ENCODE measurements at regions not wholly inside any gene's neighbourhood (a gene's known extent, or its start where the extent isn't known, plus 50 kb on each side); places are given as distances from the start of the nearest gene placed in this dataset.

- Histone ChIP-seq H3K27ac (ENCODE audit: low read depth, low read length) (peak overlapping the region; percentile 36; the same call in 1 of the 2 replicates), H3K9me3 (ENCODE audit: control insufficient read depth in 1 of 2, insufficient read depth in 1 of 2, low read depth in 1 of 2, low read length in 2 of 2) (no peaks in the 10 kb centered on the region), H3K4me2 (ENCODE audit: low read length) (peak overlapping the region; percentile 8; the same call in 1 of the 2 replicates), H3K9me2 (ENCODE audit: insufficient read depth) (no peaks in the 10 kb centered on the region), H3K27me3 (ENCODE audit: insufficient read depth, low read length) (no peaks in the 10 kb centered on the region), H4K20me1 (ENCODE audit: insufficient read depth) (no peaks in the 10 kb centered on the region), H2AFZ (ENCODE audit: low read depth, low read length, poor library complexity, severe bottlenecking) (no peak overlapping the region), H3K79me2 (ENCODE audit: insufficient read depth, low read length) (peaks cover 4% of the 10 kb centered on the region; the same call in 1 of the 2 replicates), H3K4me1 (ENCODE audit: control insufficient read depth in 1 of 2, insufficient read depth in 2 of 2, low read length in 2 of 2) (peaks cover 45 to 92% of the 10 kb centered on the region in 2 experiments), H3K36me3 (ENCODE audit: control insufficient read depth in 1 of 2, insufficient read depth in 2 of 2, low read length in 2 of 2) (0 out of 4 replicates have a peak, but pooled peaks cover 0 to 4% of the 10 kb centered on the region in 2 experiments), H3K9ac (ENCODE audit: low read length) (no peak overlapping the region), H3K4me3 (replicated peaks in 1 of 2; ENCODE audit: low read depth in 1 of 2, low read length in 2 of 2) (no peak overlapping the region)
- TF ChIP-seq CEBPB (IDR thresholded peaks at IDR 0.05; ENCODE audit: low read depth) = 0 out of 2 replicates have a peak, but pooled peaks have one; percentile 15
- no peak for TF ChIP-seq ATF3 (IDR thresholded peaks at IDR 0.05)
- TF ChIP-seq CTCF (IDR thresholded peaks at IDR 0.05 in 2 of 3, conservative IDR thresholded peaks at IDR 0.05 in 1 of 3; ENCODE audit: borderline replicate concordance in 1 of 3, insufficient read depth in 1 of 3, low read depth in 2 of 3, low read length in 2 of 3) = no peak
- ChIA-PET RAD21 (ENCODE audit: low non-redundant PET in 1 of 2, low total read pairs in 2 of 2, uncharacterized antibody in 2 of 2, unreplicated experiment in 2 of 2) (no interaction called here), CTCF (interaction anchor here (1.4 kb wide), 1 partner anchor 8 kb away, joined by 4 read pairs; no protein-coding TSS in a partner anchor), POLR2A (interaction anchor here (1.4 kb wide), 1 partner anchor 80 kb away, joined by 5 read pairs; no protein-coding TSS in a partner anchor)
- ATAC-seq = no peak
- no peak for DNase-seq (ENCODE audit: low read depth, low spot score)
- intact Hi-C loops (cut with micrococcal nuclease) = no loop called here
- no TSS peak for BruUV-seq (replicated peaks)
Measured at GRCh38 chr7:116446212-116446855, 53.2 kb upstream of the CAV2 start.

- CTCF ChIA-PET = interaction anchor here (0.8 to 1.4 kb wide), 2 partner anchors 9 to 79 kb away, joined by 3 to 4 read pairs; no protein-coding TSS in a partner anchor
- Histone ChIP-seq H3K9me2 (ENCODE audit: insufficient read depth) (no peaks in the 10 kb centered on the region), H3K27ac (ENCODE audit: low read depth, low read length) (peak overlapping the region; percentile 54; the same call in 1 of the 2 replicates), H3K27me3 (ENCODE audit: insufficient read depth, low read length) (no peaks in the 10 kb centered on the region), H3K9me3 (ENCODE audit: control insufficient read depth in 1 of 2, insufficient read depth in 1 of 2, low read depth in 1 of 2, low read length in 2 of 2) (no peaks in the 10 kb centered on the region), H3K4me1 (ENCODE audit: control insufficient read depth in 1 of 2, insufficient read depth in 2 of 2, low read length in 2 of 2) (peaks cover 46 to 90% of the 10 kb centered on the region in 2 experiments), H3K9ac (ENCODE audit: low read length) (peak overlapping the region; percentile 37), H4K20me1 (ENCODE audit: insufficient read depth) (no peaks in the 10 kb centered on the region), H3K4me3 (replicated peaks in 1 of 2; ENCODE audit: low read depth in 1 of 2, low read length in 2 of 2) (no peak overlapping the region), H3K36me3 (ENCODE audit: control insufficient read depth in 1 of 2, insufficient read depth in 2 of 2, low read length in 2 of 2) (0 out of 4 replicates have a peak, but pooled peaks cover 0 to 4% of the 10 kb centered on the region in 2 experiments), H2AFZ (ENCODE audit: low read depth, low read length, poor library complexity, severe bottlenecking) (no peak overlapping the region), H3K4me2 (ENCODE audit: low read length) (peak overlapping the region; percentile 23; the same call in 1 of the 2 replicates), H3K79me2 (ENCODE audit: insufficient read depth, low read length) (peaks cover 4% of the 10 kb centered on the region; the same call in 1 of the 2 replicates)
- no TSS peak for BruUV-seq (replicated peaks)
- TF ChIP-seq RAD21 (IDR thresholded peaks at IDR 0.05; ENCODE audit: low read depth) = no peak
- TF ChIP-seq EZH2 (IDR thresholded peaks at IDR 0.05) = no peak
- TF ChIP-seq ELF1 (IDR thresholded peaks at IDR 0.05; ENCODE audit: borderline replicate concordance, low read depth) = no peak
- no peak for TF ChIP-seq EZH2phosphoT487 (IDR thresholded peaks at IDR 0.05; ENCODE audit: borderline replicate concordance)
- TF ChIP-seq ZNF274 (IDR thresholded peaks at IDR 0.05; ENCODE audit: low read depth, low read length) = no peak
- no peak for TF ChIP-seq SIN3A (IDR thresholded peaks at IDR 0.05; ENCODE audit: low read depth)
- TF ChIP-seq CEBPB (IDR thresholded peaks at IDR 0.05; ENCODE audit: low read depth) = no peak
- no peak for TF ChIP-seq EGR1 (IDR thresholded peaks at IDR 0.05; ENCODE audit: low read depth)
- no peak for TF ChIP-seq SRF (IDR thresholded peaks at IDR 0.05; ENCODE audit: low read depth)
- ATAC-seq (no peak), DNase-seq (ENCODE audit: low read depth, low spot score) (no peak)
- RAD21 ChIA-PET (ENCODE audit: low non-redundant PET in 1 of 2, low total read pairs in 2 of 2, uncharacterized antibody in 2 of 2, unreplicated experiment in 2 of 2) = no interaction called here
- POLR2A ChIA-PET = interaction anchor here (1.4 kb wide), 2 partner anchors 79 to 187 kb away, joined by 4 to 5 read pairs; no protein-coding TSS in a partner anchor
- intact Hi-C loops (cut with micrococcal nuclease) = no loop called here
Measured at GRCh38 chr7:116447436-116447835, 52.1 kb upstream of the CAV2 start.

Measured in HCT116 (cell line).